GM21447 (cell line): ENCODE measurements at regions not wholly inside any gene's neighbourhood (a gene's known extent, or its start where the extent isn't known, plus 50 kb on each side); places are given as distances from the start of the nearest gene placed in this dataset.
"Not testable (repeated sequence)": the region's sequence is repeated elsewhere in the genome, so short reads cannot be mapped to it uniquely, and the experiment has no call there.

Experiments
- ATAC-seq: cut with Tn5 transposase; IDR thresholded peaks from one replicate; pipeline ENCODE4 v1.9.1; 2021; ENCODE audit not compliant: unreplicated experiment

- not testable (repeated sequence) for ATAC-seq
Measured at GRCh38 chr1:118464460-118464859, 279.4 kb upstream of the SPAG17 start.

- no peak for ATAC-seq
Measured at GRCh38 chr1:118461154-118461553, 276.1 kb upstream of the SPAG17 start.

DNA sequence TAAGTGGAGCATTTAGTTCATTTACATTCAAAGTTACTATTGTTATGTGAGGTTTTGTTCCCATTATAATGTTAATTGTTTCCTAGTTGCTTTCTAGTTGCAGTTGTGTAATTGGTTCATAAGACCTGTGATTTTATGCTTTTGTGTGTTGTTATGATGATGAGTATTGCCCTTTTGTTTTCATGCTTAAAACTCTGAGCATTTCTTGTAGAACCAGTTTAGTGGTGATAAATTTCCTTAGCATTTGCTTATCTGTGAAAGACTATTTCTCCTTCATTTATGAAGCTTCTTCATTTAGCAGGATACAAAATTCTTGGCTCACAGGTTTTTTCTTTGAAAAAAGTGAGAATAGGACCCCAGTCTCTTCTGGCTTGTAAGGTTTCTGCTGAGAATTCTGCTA lies 274.8 kb upstream of the SPAG17 start:
- no peak for ATAC-seq

DNA sequence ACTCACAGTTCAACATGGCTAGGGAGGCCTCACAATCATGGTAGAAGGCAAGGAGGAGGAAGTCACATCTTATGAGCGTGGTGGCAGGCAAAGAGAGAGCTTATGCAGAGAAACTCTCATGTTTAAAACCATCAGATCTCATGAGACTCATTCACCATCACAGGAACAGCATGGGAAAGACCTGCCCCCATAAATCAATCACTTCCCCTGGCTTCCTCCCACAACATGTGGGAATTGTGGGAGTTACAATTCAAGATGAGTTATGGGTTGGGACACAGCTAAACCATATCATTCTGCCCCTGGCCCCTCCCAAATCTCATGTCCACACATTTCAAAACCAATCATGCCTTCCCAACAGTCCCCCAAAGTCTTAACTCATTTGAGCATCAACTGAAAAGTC lies 268.8 kb upstream of the SPAG17 start:
- ATAC-seq, result not testable (repeated sequence)

GRCh38 chr1:118445156-118445555 lies 260.1 kb upstream of the SPAG17 start:
- ATAC-seq, result no peak

GRCh38 chr1:118442214-118442613 lies 257.2 kb upstream of the SPAG17 start:
- ATAC-seq, result no peak

DNA sequence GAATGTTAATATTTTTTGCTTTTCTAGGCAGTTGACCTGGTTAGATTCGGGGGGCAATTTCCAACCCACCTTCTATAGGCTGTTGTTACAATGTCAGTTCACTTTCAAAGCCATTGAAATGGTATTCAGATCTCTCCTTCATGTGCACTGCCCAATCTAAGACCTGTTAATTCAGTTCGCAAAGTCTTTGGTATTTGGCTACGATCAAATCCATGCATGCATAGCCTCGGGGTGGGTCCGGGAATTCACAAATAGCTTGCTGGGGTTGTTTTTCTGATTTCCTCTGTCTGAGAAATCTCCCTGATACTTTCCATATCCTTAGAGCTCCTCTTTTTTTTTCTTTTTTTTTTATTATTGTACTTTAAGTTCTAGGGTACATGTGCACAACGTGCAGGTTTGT lies 252.6 kb upstream of the SPAG17 start:
- no peak for ATAC-seq

- no peak for ATAC-seq
Measured at GRCh38 chr1:118429856-118430255, 244.8 kb upstream of the SPAG17 start.

- no peak for ATAC-seq
Measured at GRCh38 chr1:118421868-118422350, 236.9 kb upstream of the SPAG17 start.

DNA sequence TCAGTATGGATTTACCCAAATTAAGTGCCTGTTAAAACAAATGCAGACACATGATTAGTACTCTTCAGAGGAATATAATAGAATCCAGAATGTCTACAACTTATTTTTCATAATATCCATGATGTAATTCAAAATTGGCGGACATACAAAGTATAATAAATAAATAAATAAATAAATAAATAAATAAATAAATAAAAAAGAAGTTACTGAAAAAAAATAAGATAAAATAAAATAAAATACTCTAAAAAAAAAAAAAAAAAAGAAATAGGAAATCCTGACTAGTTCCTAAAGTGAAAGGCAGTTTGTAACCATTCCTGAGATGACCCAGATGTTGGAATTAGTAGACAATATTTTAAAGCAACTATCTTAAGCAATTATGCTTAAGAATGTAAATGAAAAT lies 219.0 kb upstream of the SPAG17 start:
- ATAC-seq, result no peak

GRCh38 chr1:118397496-118397859 lies 212.4 kb upstream of the SPAG17 start:
- no peak for ATAC-seq

GRCh38 chr1:118396829-118397495 lies 211.9 kb upstream of the SPAG17 start:
- ATAC-seq, result no peak

GRCh38 chr1:118396279-118396678 lies 211.3 kb upstream of the SPAG17 start:
- ATAC-seq, result no peak

- ATAC-seq, result no peak
Measured at GRCh38 chr1:118395430-118395991, 210.5 kb upstream of the SPAG17 start.

DNA sequence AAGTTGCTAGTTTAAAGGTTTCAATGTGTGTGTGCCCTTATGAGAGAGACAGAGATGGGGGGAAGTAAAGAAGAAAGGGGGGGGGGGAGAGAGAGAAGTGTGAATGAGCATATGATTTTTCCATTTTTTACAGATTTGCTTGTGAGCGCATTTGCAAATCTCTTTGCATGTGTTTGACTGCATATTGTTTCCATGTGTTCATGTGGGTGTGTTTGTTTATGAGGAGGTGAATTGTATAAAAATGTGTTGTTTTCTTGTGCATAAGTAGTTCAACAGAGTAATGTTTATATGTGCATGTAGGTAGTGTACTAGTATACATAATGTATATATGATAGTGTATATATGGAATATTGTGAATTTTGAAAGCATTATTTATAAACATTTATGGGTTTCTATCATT lies 205.9 kb upstream of the SPAG17 start:
- no peak for ATAC-seq

DNA sequence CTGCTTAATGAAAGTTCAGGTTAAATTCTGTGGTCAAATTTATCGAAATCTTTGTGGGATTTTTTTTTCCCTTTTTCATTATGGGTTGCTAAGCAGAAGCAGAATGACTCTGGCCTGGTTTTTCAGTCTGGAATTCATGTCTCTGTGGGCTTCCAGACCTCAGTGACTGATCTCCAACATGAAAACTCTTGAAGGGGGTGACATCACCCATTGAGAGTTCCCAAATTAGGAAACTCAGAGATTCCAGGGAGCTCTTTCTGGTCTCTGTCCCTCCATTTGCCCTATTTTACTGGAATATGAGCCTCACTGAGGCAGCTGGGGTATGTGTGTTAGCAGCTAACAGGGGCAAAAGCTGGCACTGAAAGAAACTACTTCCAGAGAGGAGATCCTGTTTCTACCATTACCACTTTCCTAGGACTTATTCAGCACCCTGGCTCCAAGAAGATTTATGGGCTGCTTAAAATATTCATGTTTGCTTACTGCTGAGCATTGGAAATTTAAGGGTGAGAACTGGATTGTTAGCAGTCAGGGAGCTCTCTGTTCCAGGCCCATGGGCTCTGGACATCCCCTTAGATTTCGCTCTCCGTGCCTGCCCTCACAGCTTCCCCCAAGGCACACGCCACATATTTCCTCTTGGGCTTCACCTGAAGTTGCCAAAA lies 203.4 kb upstream of the SPAG17 start:
- ATAC-seq, result no peak

GRCh38 chr1:118381197-118381869 lies 196.3 kb upstream of the SPAG17 start:
- no peak for ATAC-seq

- ATAC-seq, result not testable (repeated sequence)
Measured at GRCh38 chr1:118377183-118377582, 192.2 kb upstream of the SPAG17 start.

DNA sequence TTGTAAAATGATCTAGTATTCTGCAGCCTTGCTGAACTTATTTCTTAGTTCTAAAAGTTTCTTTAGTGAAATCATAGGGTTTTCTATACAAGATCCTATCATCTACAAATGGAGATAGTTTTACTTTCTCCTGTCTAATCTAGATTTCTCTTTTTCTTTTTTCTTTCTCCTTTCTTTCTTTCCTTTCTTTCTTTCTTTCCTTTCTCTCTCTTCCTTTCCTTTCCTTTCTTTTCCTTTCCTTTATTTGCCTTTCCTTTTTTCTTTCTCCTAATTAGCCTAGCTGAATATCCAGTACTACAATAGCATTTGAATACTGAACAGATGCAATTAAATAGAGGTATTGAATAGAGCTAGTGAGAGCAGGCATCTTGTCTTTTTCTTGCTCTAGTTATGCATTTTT lies 186.6 kb upstream of the SPAG17 start:
- no peak for ATAC-seq

DNA sequence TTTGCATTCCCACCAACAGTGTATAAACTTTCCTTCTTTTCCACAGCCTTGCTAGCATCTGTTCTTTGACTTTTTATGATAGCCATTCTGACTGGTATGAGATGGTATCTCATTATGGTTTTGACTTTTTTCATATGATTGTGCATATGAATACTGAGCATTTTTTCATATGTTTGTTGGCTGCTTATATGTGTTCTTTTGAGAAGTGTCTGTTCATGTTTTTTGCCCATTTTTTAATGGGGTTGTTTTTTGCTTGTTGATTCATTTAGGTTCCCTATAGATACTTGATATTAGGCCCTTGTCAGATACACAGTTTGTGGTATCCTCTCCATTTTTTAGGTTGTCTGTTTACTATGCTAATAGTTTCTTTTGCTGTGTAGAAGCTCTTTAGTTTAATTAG lies 185.8 kb upstream of the SPAG17 start:
- ATAC-seq, result no peak

DNA sequence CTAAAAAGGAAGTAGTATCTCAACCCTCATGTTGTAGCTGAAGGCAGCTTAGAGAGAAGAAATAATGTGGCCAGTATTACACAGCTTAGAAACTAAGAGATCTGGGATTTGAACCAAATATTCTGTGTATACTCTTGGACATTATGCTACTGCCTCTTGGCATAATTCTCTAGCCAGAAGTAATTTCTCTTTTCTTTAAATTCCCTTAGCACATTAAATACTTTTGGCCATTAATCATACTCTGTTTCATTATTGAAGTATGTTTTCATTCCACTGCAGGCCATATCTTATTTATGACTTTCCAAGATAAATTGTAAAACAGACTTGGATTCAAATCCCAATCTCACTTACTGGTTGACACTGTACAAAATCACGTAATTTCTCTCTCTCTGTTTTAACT lies 181.3 kb upstream of the SPAG17 start:
- no peak for ATAC-seq

DNA sequence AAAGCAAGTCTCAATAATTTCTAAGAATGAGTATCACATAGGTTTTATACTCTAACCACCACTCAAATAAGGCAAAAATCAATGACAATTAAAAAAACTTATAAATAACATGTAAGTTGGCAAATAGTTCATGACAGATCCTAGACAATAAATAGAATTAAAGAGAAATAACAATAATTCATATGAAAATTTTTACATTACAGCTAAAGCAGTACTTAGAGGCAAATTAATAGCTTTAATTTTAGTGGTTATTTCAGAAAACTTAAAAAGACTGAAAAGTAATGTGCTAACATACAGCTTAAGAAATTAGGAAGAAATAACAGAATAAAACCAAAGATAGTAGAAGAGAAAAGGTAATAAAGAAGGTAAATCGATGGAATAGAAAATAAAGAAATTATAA lies 179.9 kb upstream of the SPAG17 start:
- no peak for ATAC-seq
